Stimulated activated CD8-positive, alpha-beta memory T cell treated with anti-CD3 and anti-CD28 coated beads, Interleukin-4, amount 100 ng/mL, for 4 hours (primary cell): ENCODE measurements at regions not wholly inside any gene's neighbourhood (a gene's known extent, or its start where the extent isn't known, plus 50 kb on each side); places are given as distances from the start of the nearest gene placed in this dataset.
A peak's percentile ranks its signal among the peaks of the same experiment; 100 is the strongest.
"Not testable (repeated sequence)": the region's sequence is repeated elsewhere in the genome, so short reads cannot be mapped to it uniquely, and the experiment has no call there.

Source experiments
- DNase-seq, 2 donors: peaks; one replicate each; pipeline ENCODE4 v3.0.0-alpha.2; 2020; ENCODE audit warnings: low read depth in 2 of 2, low spot score in 1 of 2

DNA sequence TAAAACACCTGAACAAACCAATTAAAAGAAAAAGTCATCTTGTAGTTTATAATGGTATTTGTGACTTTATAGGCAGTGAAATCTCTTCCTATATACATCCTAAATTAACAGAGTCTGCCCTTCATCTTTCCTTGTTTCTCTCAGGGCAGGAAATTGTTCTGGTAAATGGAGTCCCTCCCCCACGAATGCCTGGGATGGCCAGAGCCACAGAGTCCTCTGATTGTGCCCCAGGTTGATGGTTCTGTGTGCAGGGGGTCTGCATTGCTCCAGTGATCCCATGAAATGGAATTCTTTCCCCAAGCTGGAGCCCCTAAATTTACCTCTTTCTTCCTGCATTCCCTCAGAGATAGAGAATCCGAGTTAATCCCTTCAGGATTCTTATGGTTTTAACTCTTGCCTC, 155.5 kb downstream of the MTX2 start:
- DNase-seq, result no peak

DNA sequence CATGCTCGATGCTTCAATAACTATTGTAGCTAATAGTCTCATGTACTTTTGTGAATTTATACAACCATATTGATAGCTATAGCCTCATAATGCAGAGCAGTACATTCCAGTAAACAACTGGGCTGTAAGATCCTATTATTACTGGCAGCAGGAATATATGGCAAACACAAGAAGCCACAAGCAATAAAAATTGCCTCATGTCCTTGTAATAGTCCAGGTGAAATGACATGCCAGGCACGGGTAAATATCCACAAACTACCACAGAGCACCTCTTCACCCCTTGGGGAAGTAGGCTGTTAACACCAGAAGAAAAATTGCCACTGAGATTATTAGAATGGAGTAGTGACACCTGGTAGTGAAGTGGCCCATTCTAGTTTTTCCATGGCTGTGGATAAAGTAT, 158.3 kb downstream of the MTX2 start:
- no peak for DNase-seq

DNA sequence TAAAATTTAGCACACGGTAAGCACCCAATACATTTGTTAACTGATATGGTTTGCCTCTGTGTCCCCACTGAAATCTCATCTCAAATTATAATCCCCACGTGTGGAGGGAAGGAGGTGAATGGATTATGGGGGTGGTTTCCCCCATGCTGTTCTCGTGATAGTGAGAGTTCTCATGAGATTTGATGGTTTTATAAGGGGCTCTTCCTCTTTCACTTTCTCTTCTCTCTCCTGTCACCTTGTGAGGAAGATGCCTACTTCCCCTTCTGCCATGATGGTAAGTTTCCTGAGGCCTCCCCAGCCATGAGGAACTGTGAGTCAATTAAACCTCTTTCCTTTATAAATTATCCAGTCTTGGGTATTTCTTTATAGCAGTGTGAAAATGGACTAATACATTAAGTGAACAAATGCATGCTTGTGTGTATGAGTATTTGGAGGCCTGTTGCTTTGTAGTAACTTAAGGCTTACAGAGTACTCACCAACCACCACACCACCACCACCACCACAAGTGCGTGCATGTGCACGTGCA, 159.8 kb downstream of the MTX2 start:
- not testable (repeated sequence) for DNase-seq

DNA sequence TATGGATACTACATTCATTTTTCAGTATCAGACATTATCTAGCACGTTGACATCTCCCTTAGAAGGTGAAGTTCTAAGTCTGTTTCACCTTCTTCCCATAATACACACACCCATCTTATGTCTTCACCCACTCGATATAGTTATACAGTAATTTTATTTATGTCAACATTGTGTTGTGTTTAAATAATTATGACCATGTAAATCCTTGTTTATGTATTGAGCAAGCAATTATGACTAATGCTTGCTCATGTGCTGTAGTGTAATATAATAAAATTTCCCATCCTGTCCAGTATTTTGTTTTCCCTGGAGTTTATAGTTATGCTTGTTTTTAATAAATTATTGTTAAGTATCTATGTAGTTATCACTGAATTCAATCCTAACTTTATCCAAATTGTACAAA, 163.2 kb downstream of the MTX2 start:
- DNase-seq, result no peak

DNA sequence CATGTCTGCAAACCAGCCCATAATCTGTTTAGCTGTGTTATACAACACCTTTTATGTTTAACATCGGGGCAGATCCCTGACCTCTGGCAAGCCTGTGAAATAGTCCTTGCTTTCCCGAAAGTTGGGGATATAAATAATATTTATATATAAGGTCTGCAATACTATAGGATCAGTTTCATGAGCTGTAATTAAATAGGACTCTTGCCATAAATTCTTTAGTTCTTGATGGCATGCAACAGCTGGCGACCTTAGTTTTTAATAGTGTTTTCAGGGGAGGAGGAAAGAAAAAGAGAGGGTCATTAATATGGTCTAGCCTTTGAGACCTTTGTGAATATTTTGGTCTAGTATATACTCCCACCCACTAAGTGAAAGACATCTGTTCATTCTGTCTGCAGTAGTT, 166.5 kb downstream of the MTX2 start:
- no peak for DNase-seq

DNA sequence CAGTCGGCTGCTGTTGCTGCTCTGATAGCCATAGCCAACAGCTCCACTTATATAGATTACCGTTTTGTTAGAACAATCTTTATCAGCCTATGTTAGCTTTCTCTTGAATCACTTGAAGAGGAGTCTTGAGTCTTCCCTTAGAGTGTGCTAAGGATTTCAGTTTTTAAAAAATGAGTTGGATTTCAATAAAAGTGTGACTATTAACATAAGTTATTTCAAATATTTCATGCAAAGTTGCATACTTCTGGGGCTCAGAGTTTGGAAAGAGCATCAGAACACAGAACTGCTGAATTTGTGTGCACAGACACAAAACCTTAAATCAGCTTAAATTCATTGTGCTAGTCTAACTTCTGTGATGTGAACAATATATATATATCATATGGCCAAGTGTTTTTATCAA, 174.7 kb downstream of the MTX2 start:
- DNase-seq, result no peak

DNA sequence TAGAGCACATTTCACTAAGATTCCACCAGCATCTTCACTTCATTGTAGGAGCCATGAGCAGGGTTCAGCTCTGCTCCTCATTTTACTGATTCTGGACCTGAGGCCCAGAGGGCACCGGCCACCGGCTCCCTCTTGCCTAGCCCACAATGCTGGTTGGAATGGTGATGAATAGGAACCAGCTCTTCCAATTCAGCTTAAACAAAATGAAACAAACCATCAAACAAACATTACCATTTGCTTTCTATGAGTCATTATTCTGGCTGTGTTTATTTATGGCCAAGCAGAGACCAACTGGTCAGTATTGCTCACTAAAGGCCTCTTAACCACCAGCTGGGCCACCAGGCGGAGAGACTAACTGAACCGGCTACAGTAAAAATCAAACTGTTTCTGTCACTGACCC, 176.7 kb downstream of the MTX2 start:
- no peak for DNase-seq

DNA sequence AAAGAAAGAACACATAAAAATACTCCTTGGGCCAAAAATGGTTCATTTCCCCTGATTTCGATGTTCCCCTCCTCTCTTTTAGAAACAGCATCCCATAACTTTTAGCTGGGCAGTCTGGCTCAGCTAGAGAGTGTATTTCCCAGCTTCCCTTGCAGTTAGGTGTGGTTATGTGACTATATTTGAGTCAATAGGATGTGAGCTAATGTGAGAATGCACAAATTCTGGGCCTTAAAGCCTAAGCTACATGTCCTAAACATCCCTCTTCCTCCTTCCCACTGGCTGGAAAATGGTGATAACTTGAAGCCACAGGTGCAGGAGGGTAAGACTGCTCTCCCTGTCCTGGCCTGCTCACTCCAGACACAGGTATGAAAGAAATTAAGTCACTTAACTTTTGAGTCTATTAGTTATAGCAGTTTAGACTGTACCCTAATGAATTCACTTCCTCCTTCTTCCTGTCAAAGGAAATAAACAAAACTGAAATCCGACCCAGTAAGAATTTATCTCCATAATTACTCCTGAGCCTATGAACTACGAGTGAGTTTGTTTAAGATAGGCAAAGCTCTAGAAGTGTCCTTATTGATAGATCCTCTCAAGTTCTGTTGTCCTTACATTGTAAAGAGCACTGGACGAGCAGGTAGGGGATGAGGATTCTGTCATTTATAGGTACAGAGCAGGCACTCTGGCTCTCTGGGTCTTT, 177.6 kb downstream of the MTX2 start:
- DNase-seq, result no peak

DNA sequence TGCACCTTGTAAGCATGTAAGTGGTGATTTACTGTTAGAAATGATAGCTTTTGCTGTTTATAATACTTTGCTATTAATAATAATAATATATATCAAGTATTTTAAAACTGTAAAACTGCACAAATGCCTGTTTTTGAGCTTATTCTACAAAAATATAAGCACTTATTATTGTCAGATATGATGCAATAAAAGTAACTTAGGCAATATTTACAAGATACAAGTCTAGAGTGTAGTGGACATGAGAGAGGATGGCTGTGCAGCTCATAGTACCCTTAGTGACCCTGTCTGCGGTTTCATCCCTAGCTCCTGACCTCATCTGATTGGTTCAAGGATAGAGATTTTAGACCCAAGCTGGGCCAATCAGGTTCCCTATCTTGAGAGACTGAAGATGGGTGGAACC, 178.4 kb downstream of the MTX2 start:
- no peak for DNase-seq

DNA sequence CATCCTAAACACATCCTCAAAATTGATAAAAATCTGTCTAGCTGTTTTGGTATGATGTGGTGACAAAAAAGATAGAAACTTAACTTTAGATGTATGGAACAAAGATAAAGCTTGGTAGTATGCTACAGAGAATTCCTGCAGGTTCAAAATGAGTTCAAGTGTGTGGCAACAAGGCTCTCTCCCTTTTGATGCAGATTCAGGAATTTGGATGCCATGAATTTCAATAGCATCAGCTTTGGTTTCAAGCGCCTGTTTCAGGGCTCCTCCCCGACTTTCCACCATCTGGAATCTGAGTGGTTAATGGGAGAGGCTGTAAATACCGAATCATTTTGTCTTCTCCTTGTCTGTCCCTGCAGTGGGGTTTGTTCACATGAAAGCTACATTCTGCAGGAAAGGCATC, 180.6 kb downstream of the MTX2 start:
- DNase-seq, result no peak

DNA sequence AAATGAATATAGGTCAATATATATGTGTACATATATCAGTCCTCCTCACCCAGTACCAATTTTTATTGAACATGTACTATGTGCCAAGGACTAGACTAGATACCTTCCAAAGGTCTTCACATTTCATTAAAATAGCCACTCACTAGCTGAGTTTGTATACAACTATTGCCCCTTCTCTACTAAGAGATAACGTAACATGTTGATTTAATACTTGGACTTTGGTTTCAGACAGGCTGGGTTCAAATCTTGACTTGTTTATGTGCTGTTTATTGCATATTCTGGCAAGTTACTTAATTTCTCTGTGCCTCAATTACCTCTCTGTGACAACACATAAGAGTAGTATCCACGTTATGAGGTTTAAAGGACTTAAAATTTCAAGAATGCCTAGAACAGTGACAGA, 184.5 kb downstream of the MTX2 start:
- no peak for DNase-seq

DNA sequence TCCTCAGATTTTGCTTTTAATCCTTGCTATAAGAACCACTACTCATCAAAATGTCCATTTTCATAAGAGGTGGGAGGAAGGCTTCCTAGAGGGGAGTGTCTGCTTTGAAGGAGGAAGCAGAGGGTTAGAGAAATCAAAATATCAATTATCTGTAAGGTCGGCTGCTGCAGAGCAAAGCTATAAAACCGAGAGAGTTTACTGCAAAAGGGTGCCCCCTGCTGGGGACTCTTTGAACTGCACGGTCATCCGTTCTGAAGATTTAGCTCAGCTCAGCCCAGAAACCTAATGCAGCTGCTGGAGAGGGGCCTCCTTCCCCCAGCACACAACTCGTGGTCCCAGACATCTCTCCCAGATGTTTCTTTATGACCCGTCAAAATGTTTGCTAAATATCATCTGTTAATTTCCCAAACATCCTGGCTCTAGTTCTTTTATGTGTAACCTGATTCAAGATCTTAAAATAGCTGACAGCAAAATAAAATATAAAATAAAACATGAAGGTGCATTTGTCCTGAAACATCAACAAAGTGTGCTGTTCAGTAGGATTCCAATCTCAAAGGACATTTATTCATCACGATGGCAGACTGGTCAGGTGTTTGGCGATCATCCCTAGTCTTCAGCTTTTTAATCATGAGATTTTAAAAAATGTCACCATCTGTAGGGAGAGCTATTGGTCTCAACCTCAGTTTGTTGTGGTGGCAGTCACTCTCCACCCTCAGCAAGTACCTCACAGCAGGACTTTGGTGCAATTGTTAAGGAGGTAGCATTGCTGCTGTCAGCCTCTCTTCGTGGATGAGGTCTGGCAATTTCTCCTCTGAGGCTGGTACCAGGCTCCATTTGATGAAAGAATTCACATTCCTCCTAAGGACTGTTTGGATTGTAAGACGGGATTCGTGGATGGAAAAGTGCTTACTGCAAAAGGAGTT, 185.9 kb downstream of the MTX2 start:
- peak; percentile 50 to 82 for DNase-seq

DNA sequence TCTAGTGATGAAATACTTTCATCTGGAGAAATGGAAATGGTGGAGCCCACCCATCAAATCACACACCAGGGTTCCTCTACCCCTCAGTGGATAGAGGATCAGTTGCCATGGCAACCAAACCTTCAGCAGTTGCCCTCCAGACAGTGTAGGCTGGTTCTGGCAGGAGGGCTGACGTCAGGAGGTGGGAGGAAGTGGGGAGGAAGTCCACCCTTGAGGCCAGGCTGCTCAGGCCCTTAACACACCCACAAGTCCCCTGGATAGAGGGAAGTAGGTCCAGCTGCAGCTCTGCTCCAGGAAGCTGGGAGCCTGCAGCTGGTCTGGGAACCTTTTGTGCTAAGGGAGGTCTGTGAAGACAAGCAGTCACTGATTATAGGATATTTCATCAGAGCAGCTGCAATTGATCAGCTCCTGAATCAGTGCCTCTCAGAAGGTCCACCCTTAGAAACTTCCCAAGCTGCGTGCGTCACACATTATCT, 186.6 kb downstream of the MTX2 start:
- no peak for DNase-seq

DNA sequence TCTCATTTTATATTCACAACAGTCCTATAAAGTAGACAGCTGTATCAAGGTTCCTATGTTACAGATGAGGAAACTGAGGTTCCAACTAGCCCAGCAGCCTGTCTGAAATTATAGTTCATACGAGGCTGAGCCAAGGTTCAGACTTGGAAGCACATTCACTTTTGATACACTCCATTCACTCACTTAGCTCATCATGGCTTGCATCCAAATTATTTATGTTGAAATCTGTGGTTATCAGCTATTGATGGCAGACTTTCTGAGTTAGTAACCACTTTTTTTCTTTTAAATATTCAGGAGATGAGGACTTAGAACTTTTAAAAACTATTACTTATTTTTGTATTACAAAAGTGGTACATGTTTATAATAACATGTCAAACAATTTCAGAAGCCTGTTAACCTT, 188.2 kb downstream of the MTX2 start:
- no peak for DNase-seq

DNA sequence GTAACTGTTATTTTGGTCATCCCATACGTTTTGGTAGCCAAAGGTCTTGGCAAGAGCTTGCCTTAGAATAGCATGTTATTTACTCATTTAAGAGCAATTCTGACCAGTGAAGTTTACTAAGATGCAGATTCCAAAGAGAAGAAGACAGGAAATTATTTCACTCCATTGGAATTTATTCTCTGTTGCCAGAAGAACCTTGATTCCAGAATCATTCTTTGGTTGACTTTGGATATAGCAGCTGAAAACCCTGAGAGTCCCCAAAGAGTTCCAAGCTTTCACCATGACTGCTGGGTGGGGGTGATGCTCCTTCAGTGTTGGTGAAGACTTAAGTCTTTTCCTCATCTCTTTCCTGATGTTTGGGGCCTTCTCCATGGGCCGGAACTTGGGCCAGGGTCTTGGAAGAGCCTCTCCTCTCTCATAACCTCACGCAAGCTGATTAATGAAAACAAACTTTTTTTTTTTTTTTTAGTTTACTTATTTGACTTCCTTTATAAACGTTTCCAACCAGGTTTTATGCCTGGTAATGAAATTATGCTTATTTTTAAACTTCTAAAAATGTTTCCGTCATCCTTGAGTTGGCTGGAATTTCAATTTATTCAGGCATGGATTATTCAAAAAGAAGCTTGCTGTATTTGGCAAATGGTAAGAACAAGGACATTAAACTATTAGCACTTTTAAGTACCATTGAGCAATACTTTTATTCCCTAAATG, 192.0 kb downstream of the MTX2 start:
- DNase-seq, result no peak

DNA sequence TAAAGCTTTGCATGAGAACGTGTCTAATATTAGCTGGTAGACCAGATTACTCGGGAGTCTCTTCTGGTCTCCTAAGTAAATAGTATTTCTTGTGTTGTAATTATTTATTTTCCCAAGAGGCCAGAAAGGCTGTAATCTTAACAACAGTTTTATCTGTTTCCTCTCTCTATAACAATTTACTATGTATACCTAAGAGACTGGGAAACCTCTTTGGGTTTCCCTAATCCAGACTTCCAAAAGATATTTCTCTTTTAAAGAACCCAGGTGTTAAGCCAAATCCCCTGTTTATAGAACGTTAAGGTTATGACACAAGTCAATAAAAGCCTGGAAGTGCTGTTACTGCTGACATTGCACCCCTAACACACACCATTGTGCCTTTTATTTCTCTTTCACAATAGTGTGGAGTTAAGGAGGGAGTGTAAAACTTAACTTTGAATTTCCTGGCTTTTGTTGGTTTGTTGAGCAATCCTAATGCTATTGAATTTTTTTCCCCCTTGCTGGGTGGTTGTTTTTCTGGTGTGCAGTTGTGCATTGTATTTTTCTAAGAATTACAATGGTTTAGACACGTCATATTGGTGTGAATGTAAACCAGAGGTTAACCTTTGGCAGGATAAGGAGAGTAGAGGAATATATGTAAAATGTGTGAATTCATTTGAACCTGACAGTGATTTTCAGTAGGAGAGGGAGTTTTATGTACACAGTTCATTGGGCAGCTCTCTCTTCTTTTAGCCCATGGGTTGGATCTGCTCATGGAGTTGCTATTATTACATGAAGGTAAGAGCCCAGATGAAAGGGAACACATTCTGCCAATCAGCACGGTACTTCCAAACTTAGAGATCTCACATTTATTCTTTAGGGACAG, 192.8 kb downstream of the MTX2 start:
- DNase-seq, result no peak

DNA sequence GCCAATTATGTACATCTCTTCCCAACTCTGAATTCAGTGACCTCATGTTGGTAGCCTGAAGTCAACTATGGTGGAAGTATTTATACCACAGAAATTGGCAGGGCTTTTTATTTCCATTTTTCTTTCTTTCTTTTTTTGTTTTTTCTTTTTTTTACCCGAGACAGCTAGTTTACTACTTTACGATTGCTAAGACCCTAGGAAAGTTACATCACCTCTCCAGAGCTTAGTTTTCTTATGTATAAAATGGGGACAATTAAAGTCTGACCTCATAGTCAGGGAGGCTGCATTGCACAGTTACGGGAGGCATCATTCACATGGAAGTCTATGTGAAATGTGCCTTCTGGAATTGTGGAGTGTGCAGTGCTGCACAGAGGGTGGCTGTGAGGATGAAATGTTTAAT, 194.3 kb downstream of the MTX2 start:
- DNase-seq, result no peak

DNA sequence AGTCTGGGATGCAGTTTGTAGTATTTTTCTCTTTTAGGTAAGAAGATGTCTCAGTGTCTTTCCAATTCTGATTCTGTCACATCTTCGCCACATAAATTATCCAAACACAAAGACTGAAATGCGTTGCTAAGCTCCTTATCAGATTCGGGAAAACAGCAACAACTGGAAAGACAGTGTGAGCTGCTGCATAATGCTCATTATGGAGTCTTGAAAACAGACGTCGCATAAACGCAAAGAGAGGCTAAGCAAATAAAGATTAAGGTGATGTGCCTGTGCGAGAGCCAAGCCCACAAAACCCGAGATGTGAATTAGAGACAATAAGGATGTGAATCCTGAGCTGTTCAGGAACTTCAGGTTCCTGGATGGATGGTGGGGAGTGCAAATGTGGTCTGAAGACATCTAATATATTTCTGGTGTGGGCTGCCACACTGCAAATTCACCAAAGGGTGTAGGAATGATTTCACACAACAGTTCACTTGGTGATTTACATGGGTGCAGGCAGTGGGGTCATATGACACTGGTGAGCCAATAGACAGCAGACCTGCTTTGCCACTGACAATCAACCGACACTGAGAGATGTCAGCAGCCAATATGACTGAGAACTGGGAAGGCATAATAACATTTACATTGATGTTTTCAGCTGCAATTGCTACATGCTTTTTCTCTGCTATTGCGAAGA, 195.8 kb downstream of the MTX2 start:
- DNase-seq, result no peak

DNA sequence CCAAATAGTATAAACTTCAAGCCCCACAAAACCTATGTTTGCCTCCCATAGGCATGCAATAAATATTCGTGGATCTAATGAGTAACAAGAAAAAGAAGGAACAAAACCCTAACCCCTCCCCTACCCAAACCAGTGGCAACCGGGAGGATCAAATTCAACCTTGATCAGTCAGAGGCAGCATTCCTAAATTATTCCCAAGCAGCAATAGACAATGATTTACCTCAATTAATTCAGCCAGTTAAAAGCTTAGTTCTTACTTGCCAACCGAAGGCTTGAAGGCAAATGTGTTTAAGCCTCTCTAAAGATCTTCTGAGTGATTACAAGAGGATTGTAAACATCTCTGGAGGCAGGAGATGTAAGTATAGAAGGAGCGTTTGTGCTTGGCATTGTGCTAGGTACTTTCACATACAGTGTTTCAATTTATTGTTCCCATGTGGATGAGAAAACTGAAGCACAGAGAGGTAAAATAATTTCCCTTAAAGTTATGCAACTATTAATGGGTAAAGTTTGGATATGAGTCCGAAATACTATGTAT, 197.7 kb downstream of the MTX2 start:
- no peak for DNase-seq

DNA sequence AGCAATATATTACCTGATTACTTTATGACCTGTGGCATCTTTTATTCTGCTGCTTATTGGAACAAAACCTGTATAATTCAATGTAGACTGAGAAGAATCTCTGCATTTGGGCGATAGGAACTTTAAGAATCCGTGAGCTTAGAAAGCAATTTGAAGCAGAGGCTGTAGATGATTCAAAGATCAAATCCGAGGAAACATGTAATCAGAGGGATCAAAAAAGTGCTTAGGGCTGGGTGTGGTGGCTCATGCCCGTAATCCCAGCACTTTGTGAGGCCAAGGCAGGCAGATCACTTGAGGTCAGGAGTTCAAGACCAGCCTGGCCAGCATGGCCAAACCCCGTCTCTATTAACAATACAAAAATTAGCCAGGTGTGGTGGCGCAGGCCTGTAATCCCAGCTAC, 198.4 kb downstream of the MTX2 start:
- no peak for DNase-seq
